COLO668 (cell line): ENCODE measurements at regions not wholly inside any gene's neighbourhood (a gene's known extent, or its start where the extent isn't known, plus 50 kb on each side); places are given as distances from the start of the nearest gene placed in this dataset.
"Not testable (repeated sequence)": the region's sequence is repeated elsewhere in the genome, so short reads cannot be mapped to it uniquely, and the experiment has no call there.

Experiments
- DNase-seq: peaks from one replicate; lab custom pipeline; 2025; ENCODE audit not compliant: unreplicated experiment; lab: John Stamatoyannopoulos, UW

GRCh38 chr7:119545118-119545517 lies 727.9 kb upstream of the KCND2 start:
- DNase-seq, result peak; percentile 9

DNA sequence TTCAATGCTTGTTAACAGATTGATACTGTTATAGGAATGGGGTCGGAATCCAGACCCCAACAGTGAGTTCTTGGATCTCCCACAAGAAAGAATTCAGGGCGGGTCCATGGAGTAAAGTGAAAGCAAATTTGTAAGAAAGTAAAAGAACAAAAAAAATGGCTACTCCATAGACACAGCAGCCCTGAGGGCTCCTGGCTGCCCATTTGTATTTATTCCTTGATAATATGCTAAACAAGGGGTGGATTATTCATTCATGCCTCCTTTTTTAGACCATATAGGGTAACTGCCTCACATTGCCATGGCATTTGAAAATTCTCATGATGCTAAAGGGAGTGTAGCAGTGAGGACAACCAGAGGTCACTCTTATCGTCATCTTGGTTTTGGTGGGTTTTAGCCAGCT lies 717.2 kb upstream of the KCND2 start:
- DNase-seq, result no peak

GRCh38 chr7:119556436-119556835 lies 716.5 kb upstream of the KCND2 start:
- DNase-seq, result no peak

GRCh38 chr7:119561751-119562150 lies 711.2 kb upstream of the KCND2 start:
- DNase-seq, result no peak

- DNase-seq, result no peak
Observed at GRCh38 chr7:119562839-119563238, 710.1 kb upstream of the KCND2 start.

- DNase-seq, result no peak
Observed at GRCh38 chr7:119571666-119572065, 701.3 kb upstream of the KCND2 start.

GRCh38 chr7:119572132-119572531 lies 700.8 kb upstream of the KCND2 start:
- no peak for DNase-seq

GRCh38 chr7:119572541-119572940 lies 700.4 kb upstream of the KCND2 start:
- no peak for DNase-seq

DNA sequence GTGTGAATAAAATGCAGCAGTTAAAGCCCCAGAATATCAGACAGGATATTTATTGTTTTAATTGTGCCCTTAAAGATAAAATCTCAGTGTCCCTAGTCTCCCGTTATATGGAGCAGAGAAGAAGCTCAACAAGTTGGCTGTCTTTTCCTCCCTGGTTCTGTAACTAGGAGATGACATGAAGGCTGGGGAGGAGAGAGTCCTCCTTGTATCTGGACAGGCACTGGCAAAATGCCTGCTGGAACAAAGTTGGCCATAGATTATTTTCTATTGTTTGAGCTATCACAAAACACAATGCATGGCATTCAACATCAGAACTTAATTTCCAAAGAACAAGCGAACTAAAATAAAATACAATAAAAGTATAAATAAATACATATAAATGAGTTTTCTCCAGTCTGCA lies 694.9 kb upstream of the KCND2 start:
- no peak for DNase-seq

GRCh38 chr7:119594956-119595355 lies 678.0 kb upstream of the KCND2 start:
- no peak for DNase-seq

DNA sequence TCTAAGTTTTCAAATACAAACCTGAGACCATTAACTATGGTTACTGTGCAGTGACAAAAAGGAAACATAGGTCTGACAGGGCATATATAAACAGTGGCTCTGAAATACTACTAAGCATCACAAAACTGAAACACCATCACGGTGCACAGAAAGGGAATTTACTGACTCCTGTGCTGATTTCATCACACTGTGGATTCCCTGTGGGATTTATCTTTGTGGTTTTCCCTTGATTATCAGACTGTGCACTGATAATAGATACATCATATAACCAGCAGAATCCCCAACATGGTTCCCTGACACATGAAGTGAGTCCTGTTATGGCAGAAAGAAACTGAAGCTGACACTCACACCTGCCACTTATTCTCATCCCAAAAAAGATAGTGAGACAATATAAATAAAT lies 676.3 kb upstream of the KCND2 start:
- DNase-seq, result no peak

GRCh38 chr7:119606297-119606696 lies 666.7 kb upstream of the KCND2 start:
- DNase-seq, result no peak

- no peak for DNase-seq
Observed at GRCh38 chr7:119620769-119621168, 652.2 kb upstream of the KCND2 start.

DNA sequence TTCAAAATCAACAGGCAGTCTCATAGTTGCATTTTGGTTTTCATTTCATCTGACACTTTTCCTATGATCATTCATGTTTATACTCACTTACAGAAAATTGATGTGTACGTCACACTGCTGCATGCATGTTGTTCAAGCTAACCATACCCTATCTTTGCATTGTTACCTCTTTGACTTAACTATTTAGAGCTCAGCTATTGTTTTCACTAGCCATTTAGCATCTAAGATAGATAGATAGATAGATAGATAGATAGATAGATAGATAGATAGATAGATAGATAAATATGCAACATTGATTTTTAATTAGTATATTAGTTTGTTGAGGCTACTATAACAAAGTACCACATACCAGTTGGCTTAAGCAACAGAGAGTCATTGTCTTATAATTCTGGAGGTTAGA lies 649.5 kb upstream of the KCND2 start:
- DNase-seq, result no peak

DNA sequence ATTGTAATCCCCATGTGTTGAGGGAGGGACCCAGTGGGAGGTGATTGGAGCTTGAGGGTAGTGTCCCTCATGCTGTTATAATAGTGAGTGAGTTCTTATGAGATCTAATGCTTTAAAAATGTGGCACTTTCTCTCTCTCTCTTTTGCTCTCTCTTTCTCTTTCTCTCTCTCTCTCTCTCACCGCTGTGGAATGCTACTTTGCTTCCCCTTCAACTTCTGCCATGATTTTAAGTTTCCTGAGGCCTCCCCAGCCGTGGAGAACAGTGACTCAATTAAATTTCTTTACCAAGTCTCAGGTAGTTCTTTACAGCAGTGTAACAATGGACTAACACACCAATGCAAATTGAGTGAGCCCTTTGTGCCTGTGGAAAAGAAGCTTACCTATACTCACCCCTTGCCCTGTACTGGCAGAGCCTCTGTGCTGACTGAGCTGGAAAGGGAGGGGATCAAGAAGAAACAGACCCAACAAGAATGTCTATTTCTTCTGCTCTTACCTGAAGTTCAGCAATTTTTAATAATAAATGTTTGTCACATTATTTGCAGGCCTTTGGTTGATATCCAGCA lies 642.5 kb upstream of the KCND2 start:
- no peak for DNase-seq

GRCh38 chr7:119633812-119634211 lies 639.2 kb upstream of the KCND2 start:
- not testable (repeated sequence) for DNase-seq

DNA sequence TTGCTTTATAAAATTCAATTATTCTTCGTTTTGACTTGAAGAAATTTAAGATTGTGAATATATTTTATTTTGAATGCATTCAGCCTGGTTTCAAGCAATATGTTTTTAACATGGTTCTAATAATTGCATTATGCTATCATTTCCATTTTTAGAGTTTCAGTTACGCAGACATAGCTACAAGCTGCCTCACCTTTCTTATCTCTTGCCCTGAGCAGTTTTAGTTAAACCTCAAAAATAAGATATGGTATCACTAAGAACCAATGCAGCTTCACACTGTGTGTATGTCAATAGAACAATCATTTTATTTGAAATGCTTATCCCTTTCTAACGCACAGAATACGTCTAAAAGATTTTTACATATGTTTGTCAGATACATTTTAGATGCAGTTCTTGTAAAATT lies 632.6 kb upstream of the KCND2 start:
- no peak for DNase-seq

DNA sequence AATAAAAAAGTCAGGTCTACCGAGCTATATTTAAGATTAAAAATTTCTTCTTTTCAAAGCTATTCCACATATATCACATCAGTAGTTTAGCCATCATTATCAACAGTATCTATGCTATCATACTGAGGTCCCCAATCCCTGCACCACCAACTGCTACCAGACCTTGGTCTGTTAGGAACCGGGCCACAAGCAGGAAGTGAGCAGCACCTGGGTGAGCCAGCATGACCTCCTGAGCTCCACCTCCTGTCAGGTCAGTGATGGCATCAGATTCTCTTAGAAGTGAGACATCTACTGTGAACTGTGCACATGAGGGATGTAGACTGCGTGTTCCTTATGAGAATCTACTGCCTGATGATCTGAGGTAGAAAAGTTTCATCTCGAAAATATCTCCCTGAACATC lies 632.1 kb upstream of the KCND2 start:
- DNase-seq, result no peak

GRCh38 chr7:119643558-119643957 lies 629.4 kb upstream of the KCND2 start:
- DNase-seq, result no peak

- no peak for DNase-seq
Observed at GRCh38 chr7:119647286-119647685, 625.7 kb upstream of the KCND2 start.

GRCh38 chr7:119648752-119649151 lies 624.2 kb upstream of the KCND2 start:
- DNase-seq, result not testable (repeated sequence)

DNA sequence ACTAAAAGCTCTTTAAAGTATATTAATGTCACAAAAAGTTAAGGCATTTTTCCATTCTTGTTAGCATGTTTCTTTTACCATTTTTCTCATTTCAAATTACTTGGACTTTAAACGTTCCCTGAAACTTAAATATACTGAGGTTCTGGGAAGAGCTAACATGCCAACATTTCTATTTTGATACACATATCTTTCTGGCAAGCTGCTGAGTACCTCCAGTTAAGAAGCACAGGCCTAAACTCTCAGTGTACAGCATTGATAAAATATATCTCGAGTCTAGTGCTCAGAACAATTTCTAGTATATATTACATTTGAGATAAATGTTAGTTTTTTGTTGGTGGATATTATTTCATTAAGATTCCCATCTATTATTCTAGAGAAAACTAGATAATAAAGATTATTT lies 612.9 kb upstream of the KCND2 start:
- no peak for DNase-seq

DNA sequence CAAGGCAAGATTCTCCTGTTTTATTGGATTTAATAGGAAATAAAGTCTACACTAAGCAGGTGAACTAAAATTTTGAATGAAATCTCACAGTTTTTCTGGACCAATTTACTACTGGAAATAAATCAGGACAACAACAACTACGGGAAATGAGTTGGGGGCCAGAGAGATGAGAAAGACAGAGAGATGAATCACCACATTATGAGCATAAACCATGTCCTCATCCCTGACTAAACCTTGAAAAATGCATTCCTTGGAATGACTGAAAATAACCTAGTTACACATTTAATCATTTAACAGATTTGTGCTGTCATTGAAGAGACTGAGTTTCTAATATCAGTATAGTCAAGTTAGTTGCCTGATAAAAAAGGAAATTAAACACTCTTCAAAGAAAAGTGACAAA lies 608.4 kb upstream of the KCND2 start:
- DNase-seq, result no peak

- no peak for DNase-seq
Observed at GRCh38 chr7:119665796-119666195, 607.2 kb upstream of the KCND2 start.
